ENCODE measurements at regions not wholly inside any gene's neighbourhood (a gene's known extent, or its start where the extent isn't known, plus 50 kb on each side); places are given as distances from the start of the nearest gene placed in this dataset.

DNA sequence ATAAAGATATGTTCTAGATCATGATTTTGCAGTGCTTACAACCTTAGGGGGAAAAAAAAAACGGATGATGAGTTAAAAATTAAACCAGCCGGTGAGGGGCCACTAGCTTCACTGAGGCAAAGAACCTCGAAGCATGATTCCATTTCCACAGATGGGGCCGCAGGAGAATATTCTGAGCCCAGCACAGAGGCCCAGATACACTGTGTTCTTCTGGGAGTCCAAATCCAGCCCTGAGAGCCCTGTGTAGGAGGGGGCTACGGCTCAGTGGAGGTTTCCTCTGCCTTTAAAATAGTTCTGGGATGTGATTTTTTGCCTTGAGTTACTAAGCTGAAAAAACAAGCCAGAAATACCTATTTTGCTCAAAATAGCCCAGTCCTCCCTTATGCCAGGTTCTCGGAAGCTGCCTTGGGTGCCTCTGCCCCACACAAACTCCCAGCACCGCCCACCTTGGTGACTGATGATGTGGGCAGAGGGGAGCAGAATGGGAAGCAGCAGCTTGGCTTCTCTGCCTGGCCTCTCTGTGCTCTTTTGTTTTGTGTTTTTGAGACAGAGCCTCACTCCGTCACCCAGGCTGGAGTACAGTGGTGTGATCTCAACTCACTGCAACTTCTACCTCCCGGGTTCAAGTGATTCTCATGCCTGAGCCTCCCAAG is 105.4 kb upstream of the BCL2L14 start:
- TF ChIP-seq ZFP30 (CRISPR knock-in tag; IDR thresholded peaks at IDR 0.05), result no peak
- no peak for TF ChIP-seq SNAI2 (CRISPR knock-in tag; IDR thresholded peaks at IDR 0.05)
- no peak for TF ChIP-seq PATZ1 (CRISPR knock-in tag; IDR thresholded peaks at IDR 0.05; ENCODE audit: borderline replicate concordance)
- TF ChIP-seq RARB (CRISPR knock-in tag; IDR thresholded peaks at IDR 0.05), result no peak
- TF ChIP-seq POU6F1 (CRISPR knock-in tag; IDR thresholded peaks at IDR 0.05; ENCODE audit: borderline replicate concordance, low read depth), result no peak
- no peak for TF ChIP-seq ZNF8 (CRISPR knock-in tag; IDR thresholded peaks at IDR 0.05)
- no peak for TF ChIP-seq ISL1 (CRISPR knock-in tag; IDR thresholded peaks at IDR 0.05)
- no peak for ATAC-seq

- ATAC-seq, result no peak
- TF ChIP-seq RARB (CRISPR knock-in tag; IDR thresholded peaks at IDR 0.05), result no peak
- TF ChIP-seq PPARA (CRISPR knock-in tag; IDR thresholded peaks at IDR 0.05; ENCODE audit: borderline replicate concordance), result no peak
- TF ChIP-seq ZNF565 (CRISPR knock-in tag; conservative IDR thresholded peaks at IDR 0.05; ENCODE audit: low read depth), result no peak
- TF ChIP-seq PATZ1 (CRISPR knock-in tag; IDR thresholded peaks at IDR 0.05; ENCODE audit: borderline replicate concordance), result no peak
- no peak for TF ChIP-seq ESRRG (CRISPR knock-in tag; IDR thresholded peaks at IDR 0.05)
- no peak for TF ChIP-seq CSDC2 (CRISPR knock-in tag; IDR thresholded peaks at IDR 0.05)
- TF ChIP-seq ZFP30 (CRISPR knock-in tag; IDR thresholded peaks at IDR 0.05), result no peak
- TF ChIP-seq CREB5 (CRISPR knock-in tag; IDR thresholded peaks at IDR 0.05; ENCODE audit: low read depth), result no peak
- TF ChIP-seq TCF4 (CRISPR knock-in tag; IDR thresholded peaks at IDR 0.05; ENCODE audit: borderline replicate concordance), result no peak
- TF ChIP-seq, protein P1, sequence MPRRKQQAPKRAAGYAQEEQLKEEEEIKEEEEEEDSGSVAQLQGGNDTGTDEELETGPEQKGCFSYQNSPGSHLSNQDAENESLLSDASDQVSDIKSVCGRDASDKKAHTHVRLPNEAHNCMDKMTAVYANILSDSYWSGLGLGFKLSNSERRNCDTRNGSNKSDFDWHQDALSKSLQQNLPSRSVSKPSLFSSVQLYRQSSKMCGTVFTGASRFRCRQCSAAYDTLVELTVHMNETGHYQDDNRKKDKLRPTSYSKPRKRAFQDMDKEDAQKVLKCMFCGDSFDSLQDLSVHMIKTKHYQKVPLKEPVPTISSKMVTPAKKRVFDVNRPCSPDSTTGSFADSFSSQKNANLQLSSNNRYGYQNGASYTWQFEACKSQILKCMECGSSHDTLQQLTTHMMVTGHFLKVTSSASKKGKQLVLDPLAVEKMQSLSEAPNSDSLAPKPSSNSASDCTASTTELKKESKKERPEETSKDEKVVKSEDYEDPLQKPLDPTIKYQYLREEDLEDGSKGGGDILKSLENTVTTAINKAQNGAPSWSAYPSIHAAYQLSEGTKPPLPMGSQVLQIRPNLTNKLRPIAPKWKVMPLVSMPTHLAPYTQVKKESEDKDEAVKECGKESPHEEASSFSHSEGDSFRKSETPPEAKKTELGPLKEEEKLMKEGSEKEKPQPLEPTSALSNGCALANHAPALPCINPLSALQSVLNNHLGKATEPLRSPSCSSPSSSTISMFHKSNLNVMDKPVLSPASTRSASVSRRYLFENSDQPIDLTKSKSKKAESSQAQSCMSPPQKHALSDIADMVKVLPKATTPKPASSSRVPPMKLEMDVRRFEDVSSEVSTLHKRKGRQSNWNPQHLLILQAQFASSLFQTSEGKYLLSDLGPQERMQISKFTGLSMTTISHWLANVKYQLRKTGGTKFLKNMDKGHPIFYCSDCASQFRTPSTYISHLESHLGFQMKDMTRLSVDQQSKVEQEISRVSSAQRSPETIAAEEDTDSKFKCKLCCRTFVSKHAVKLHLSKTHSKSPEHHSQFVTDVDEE (CRISPR knock-in tag; IDR thresholded peaks at IDR 0.05), result no peak
- no peak for TF ChIP-seq TOX (CRISPR knock-in tag; IDR thresholded peaks at IDR 0.05; ENCODE audit: borderline replicate concordance)
- no peak for TF ChIP-seq SNAI2 (CRISPR knock-in tag; IDR thresholded peaks at IDR 0.05)
- TF ChIP-seq ARNTL (CRISPR knock-in tag; IDR thresholded peaks at IDR 0.05; ENCODE audit: borderline replicate concordance, low read depth), result no peak
- no peak for TF ChIP-seq OSR1 (CRISPR knock-in tag; IDR thresholded peaks at IDR 0.05)
- no peak for TF ChIP-seq BACH2 (CRISPR knock-in tag; IDR thresholded peaks at IDR 0.05; ENCODE audit: borderline replicate concordance)
- no peak for TF ChIP-seq POU6F1 (CRISPR knock-in tag; IDR thresholded peaks at IDR 0.05; ENCODE audit: borderline replicate concordance, low read depth)
- TF ChIP-seq ZNF70 (CRISPR knock-in tag; IDR thresholded peaks at IDR 0.05), result no peak
- no peak for TF ChIP-seq ISL1 (CRISPR knock-in tag; IDR thresholded peaks at IDR 0.05)
These were observed 103.2 kb upstream of the BCL2L14 start for GRCh38 chr12:11967376-11968047.

Measured in SK-N-SH treated with all-trans-retinoic acid at 6 μM for 48 hours (cell line).